Endothelial cell of umbilical vein (primary cell): ENCODE measurements at regions not wholly inside any gene's neighbourhood (a gene's known extent, or its start where the extent isn't known, plus 50 kb on each side); places are given as distances from the start of the nearest gene placed in this dataset.

Source experiments
- BruUV-seq: library from RNA; stranded (reverse); fragments of 400-500 nt; replicated peaks from 2 replicates; lab custom pipeline; 2021; lab: Mats Ljungman, UMichigan
- CTCF ChIA-PET: fragments of 300-600, 350-600 bp; sonication (Branson Sonifier 250); formaldehyde crosslinking; loops from one replicate; lab custom pipeline; 2021; ENCODE audit warnings: antibody characterized with exemption, inconsistent platforms; lab: Charles Lee
- POLR2A ChIA-PET: fragments of 300-600, 350-600 bp; sonication (Branson Sonifier 250); formaldehyde crosslinking; loops from one replicate; lab custom pipeline; 2021; ENCODE audit warnings: antibody characterized with exemption, inconsistent platforms; lab: Charles Lee
- DNase-seq: peaks from one replicate; pipeline ENCODE4 v3.0.0-alpha.2; 2011; ENCODE audit warnings: low read depth, low spot score
- FAIRE-seq: peaks from 2 replicates; lab custom pipeline; 2011; peaks lifted over from hg19 to GRCh38; lab: Jason Lieb, UNC
- H2AFZ ChIP-seq: 2 replicates; pipeline ENCODE4 v1.6.0; 2012; ENCODE audit warnings: low read depth, low read length, control low read depth, inconsistent platforms
- H3K27ac ChIP-seq: 2 replicates; pipeline ENCODE4 v1.5.1; 2011; ENCODE audit warnings: low read depth, mild to moderate bottlenecking, control low read depth, low read length, moderate library complexity; ENCODE audit not compliant: insufficient read depth
- H3K27me3 ChIP-seq, 2 experiments: 2 replicates each; pipeline versions ENCODE4 v1.6.0 to v1.6.1; 2011; ENCODE audit warnings: low read length in 2 of 2, mixed read lengths in 1 of 2; ENCODE audit not compliant: control insufficient read depth in 2 of 2, insufficient read depth in 2 of 2
- H3K36me3 ChIP-seq, 2 experiments: 2 replicates in 1 of 2; 3 replicates in 1 of 2; pipeline ENCODE4 v1.5.1; 2011; ENCODE audit warnings: low read length in 2 of 2, mild to moderate bottlenecking in 1 of 2, moderate library complexity in 1 of 2; ENCODE audit not compliant: control insufficient read depth in 2 of 2, insufficient read depth in 2 of 2; ENCODE audit errors: extremely low read depth in 1 of 2
- H3K4me1 ChIP-seq: 3 replicates; pipeline ENCODE4 v1.5.1; 2011; ENCODE audit warnings: mild to moderate bottlenecking, low read length; ENCODE audit not compliant: control insufficient read depth, insufficient read depth; ENCODE audit errors: extremely low read depth
- H3K4me2 ChIP-seq: 2 replicates; pipeline ENCODE4 v1.6.1; 2011; ENCODE audit warnings: low read length, control low read depth, mixed read lengths; ENCODE audit not compliant: insufficient read depth
- H3K4me3 ChIP-seq, 3 experiments: fragments of 200-600 bp in 1 of 3; sonication (generic), shearing (Covaris generic) in 1 of 3; replicated peaks in 1 of 3; 2 replicates each; pipeline ENCODE4 v1.5.1; 2011 to 2016; ENCODE audit warnings: control low read depth in 3 of 3, low read length in 3 of 3, mild to moderate bottlenecking in 2 of 3, inconsistent platforms in 1 of 3, low read depth in 1 of 3, moderate library complexity in 1 of 3; ENCODE audit not compliant: insufficient read depth in 1 of 3
- H3K79me2 ChIP-seq: 2 replicates; pipeline ENCODE4 v1.6.0; 2012; ENCODE audit warnings: low read length, inconsistent platforms; ENCODE audit not compliant: control insufficient read depth, insufficient read depth
- H3K9ac ChIP-seq: replicated peaks from 2 replicates; pipeline ENCODE3; 2011; ENCODE audit warnings: low read length, control low read depth; ENCODE audit not compliant: insufficient read depth; ENCODE audit errors: extremely low read depth
- H3K9me1 ChIP-seq: replicated peaks from 3 replicates; pipeline ENCODE4 v1.6.0; 2011; ENCODE audit warnings: mild to moderate bottlenecking, low read length; ENCODE audit not compliant: control insufficient read depth, insufficient read depth; ENCODE audit errors: extremely low read depth
- H3K9me3 ChIP-seq: replicated peaks from 2 replicates; pipeline ENCODE4 v1.5.1; 2012; ENCODE audit warnings: low read length, inconsistent platforms; ENCODE audit not compliant: control insufficient read depth, insufficient read depth
- H4K20me1 ChIP-seq: replicated peaks from 2 replicates; pipeline ENCODE3; 2011; ENCODE audit warnings: mild to moderate bottlenecking, low read length; ENCODE audit not compliant: control insufficient read depth, insufficient read depth; ENCODE audit errors: extremely low read depth
- EZH2 ChIP-seq: IDR thresholded peaks from 2 replicates; pipeline ENCODE4 v1.6.1; 2012; ENCODE audit warnings: borderline replicate concordance, low read depth, mild to moderate bottlenecking, moderate library complexity, low read length, inconsistent platforms; ENCODE audit not compliant: severe bottlenecking
- FOS ChIP-seq: IDR thresholded peaks from 2 replicates; pipeline ENCODE4 v1.6.1; 2011; ENCODE audit warnings: mild to moderate bottlenecking, low read length, moderate library complexity, borderline replicate concordance; ENCODE audit not compliant: insufficient read depth
- GATA2 ChIP-seq: IDR thresholded peaks from 2 replicates; pipeline ENCODE4 v1.7.0; 2011; ENCODE audit warnings: low read depth, mild to moderate bottlenecking, moderate library complexity, mixed read lengths, low read length; ENCODE audit not compliant: insufficient read length, insufficient read depth
- JUN ChIP-seq: IDR thresholded peaks from 2 replicates; pipeline ENCODE4 v1.6.1; 2011; ENCODE audit warnings: borderline replicate concordance, low read depth; ENCODE audit not compliant: insufficient read length, insufficient read depth
- MAX ChIP-seq: IDR thresholded peaks from 2 replicates; pipeline ENCODE4 v1.6.1; 2011; ENCODE audit not compliant: insufficient read depth, insufficient read length
- MYC ChIP-seq: IDR thresholded peaks from one replicate; pipeline ENCODE4 v1.6.1; 2011; ENCODE audit warnings: mild to moderate bottlenecking, low read depth, low read length
- POLR2A ChIP-seq: IDR thresholded peaks from 2 replicates; pipeline ENCODE4 v1.6.1; 2012; ENCODE audit warnings: low read depth, mild to moderate bottlenecking, control low read depth, low read length
- POLR2AphosphoS5 ChIP-seq: IDR thresholded peaks from 2 replicates; pipeline ENCODE4 v1.6.1; 2012; ENCODE audit warnings: low read depth, mild to moderate bottlenecking, control low read depth, low read length, moderate library complexity; ENCODE audit not compliant: insufficient read depth
- dilution Hi-C: fragments of 300-500 bp; cut with MboI; formaldehyde crosslinking; loops from one replicate; pipeline ENCODE4 v1.15.0; 2019; ENCODE audit warnings: low sequenced_read_pairs; ENCODE audit not compliant: extremely low pct_ligation_motif_present
- intact Hi-C: fragments of 100-400 bp; cut with micrococcal nuclease; formaldehyde crosslinking; loops from one replicate; pipeline ENCODE4 v1.10.0; 2022
- TF ChIP-seq, protein P1 (sequence below), 2 donors: IDR thresholded peaks; 1 replicate in 1 of 2; 2 replicates in 1 of 2; pipeline ENCODE4 v1.5.1; 2011; ENCODE audit warnings: low read length in 2 of 2, mild to moderate bottlenecking in 2 of 2, moderate library complexity in 2 of 2, control low read depth in 1 of 2, inconsistent platforms in 1 of 2, low read depth in 1 of 2; ENCODE audit not compliant: insufficient read depth in 1 of 2; ENCODE audit errors: extremely low read depth in 1 of 2

- dilution Hi-C loops, result no loop called here
- no peak for DNase-seq
- no peak for TF ChIP-seq POLR2A
- no peak for TF ChIP-seq FOS
- no peak for TF ChIP-seq GATA2
- no peak for TF ChIP-seq JUN
- no peak for TF ChIP-seq MAX
- no peak for TF ChIP-seq POLR2AphosphoS5
- Histone ChIP-seq H3K27ac (no peak overlapping the region), H3K4me1 (no peaks in the 10 kb centered on the region), H3K9me3 (no peaks in the 10 kb centered on the region), H3K9me1 (no peaks in the 10 kb centered on the region), H3K36me3 (no peaks in the 10 kb centered on the region), H2AFZ (no peak overlapping the region), H3K27me3 (peaks cover 0 to 2% of the 10 kb centered on the region in 2 experiments), H3K4me2 (no peak overlapping the region), H3K79me2 (no peaks in the 10 kb centered on the region), H4K20me1 (no peaks in the 10 kb centered on the region), H3K9ac (no peak overlapping the region), H3K4me3 (no peak overlapping the region)
- no peak for FAIRE-seq
- ChIA-PET CTCF (no interaction called here), POLR2A (no interaction called here)
- intact Hi-C loops, result no loop called here
- no TSS peak for BruUV-seq
Measured at GRCh38 chr1:83763361-83764095, 235.4 kb downstream of the TTLL7 start.

GRCh38 chr1:83762416-83762815 is 236.5 kb downstream of the TTLL7 start:
- TF ChIP-seq FOS (no peak), POLR2A (no peak), POLR2AphosphoS5 (no peak), JUN (no peak), MYC (no peak), GATA2 (no peak), EZH2 (no peak), MAX (no peak)
- TF ChIP-seq, protein P1, sequence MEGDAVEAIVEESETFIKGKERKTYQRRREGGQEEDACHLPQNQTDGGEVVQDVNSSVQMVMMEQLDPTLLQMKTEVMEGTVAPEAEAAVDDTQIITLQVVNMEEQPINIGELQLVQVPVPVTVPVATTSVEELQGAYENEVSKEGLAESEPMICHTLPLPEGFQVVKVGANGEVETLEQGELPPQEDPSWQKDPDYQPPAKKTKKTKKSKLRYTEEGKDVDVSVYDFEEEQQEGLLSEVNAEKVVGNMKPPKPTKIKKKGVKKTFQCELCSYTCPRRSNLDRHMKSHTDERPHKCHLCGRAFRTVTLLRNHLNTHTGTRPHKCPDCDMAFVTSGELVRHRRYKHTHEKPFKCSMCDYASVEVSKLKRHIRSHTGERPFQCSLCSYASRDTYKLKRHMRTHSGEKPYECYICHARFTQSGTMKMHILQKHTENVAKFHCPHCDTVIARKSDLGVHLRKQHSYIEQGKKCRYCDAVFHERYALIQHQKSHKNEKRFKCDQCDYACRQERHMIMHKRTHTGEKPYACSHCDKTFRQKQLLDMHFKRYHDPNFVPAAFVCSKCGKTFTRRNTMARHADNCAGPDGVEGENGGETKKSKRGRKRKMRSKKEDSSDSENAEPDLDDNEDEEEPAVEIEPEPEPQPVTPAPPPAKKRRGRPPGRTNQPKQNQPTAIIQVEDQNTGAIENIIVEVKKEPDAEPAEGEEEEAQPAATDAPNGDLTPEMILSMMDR (IDR thresholded peaks at IDR 0.05; ENCODE audit: extremely low read depth in 1 of 2, insufficient read depth in 1 of 2, low read depth in 1 of 2, low read length in 2 of 2), result no peak
- Histone ChIP-seq H3K36me3 (no peaks in the 10 kb centered on the region), H3K27me3 (peaks cover 0 to under 1% of the 10 kb centered on the region in 2 experiments), H3K9me1 (no peaks in the 10 kb centered on the region), H3K27ac (no peak overlapping the region), H3K4me2 (no peak overlapping the region), H3K4me3 (no peak overlapping the region), H2AFZ (no peak overlapping the region), H3K9me3 (no peaks in the 10 kb centered on the region), H3K9ac (no peak overlapping the region), H3K4me1 (no peaks in the 10 kb centered on the region), H4K20me1 (no peaks in the 10 kb centered on the region), H3K79me2 (no peaks in the 10 kb centered on the region)
- POLR2A ChIA-PET, result no interaction called here
- intact Hi-C loops, result no loop called here
- FAIRE-seq (no peak), DNase-seq (no peak)
- dilution Hi-C loops, result no loop called here
- no TSS peak for BruUV-seq
- CTCF ChIA-PET, result no interaction called here
